Mesenchymal stem cell (in vitro differentiated cells and primary cell): ENCODE measurements at regions not wholly inside any gene's neighbourhood (a gene's known extent, or its start where the extent isn't known, plus 50 kb on each side); places are given as distances from the start of the nearest gene placed in this dataset.

Source experiments
- DNase-seq: peaks from one replicate; pipeline ENCODE4 v3.0.0-alpha.2; 2013
- H2AFZ ChIP-seq: one replicate; pipeline ENCODE4 v1.6.1; 2013; ENCODE audit warnings: low read depth, mild to moderate bottlenecking, control low read depth, inconsistent platforms, low read length, moderate library complexity
- H2AK5ac ChIP-seq: 2 replicates; pipeline ENCODE4 v1.6.1; 2013; ENCODE audit warnings: low read length, moderate library complexity, mild to moderate bottlenecking, inconsistent platforms; ENCODE audit not compliant: severe bottlenecking
- H2BK120ac ChIP-seq: one replicate; pipeline ENCODE4 v1.6.1; 2013; ENCODE audit warnings: low read depth, mild to moderate bottlenecking, inconsistent platforms, low read length, moderate library complexity
- H2BK12ac ChIP-seq, 2 experiments: one replicate each; pipeline ENCODE4 v1.6.1; 2013; ENCODE audit warnings: inconsistent platforms in 2 of 2, low read length in 2 of 2, mild to moderate bottlenecking in 2 of 2, moderate library complexity in 2 of 2, control low read depth in 1 of 2
- H2BK15ac ChIP-seq: one replicate; pipeline ENCODE4 v1.6.1; 2013; ENCODE audit warnings: mild to moderate bottlenecking, low read depth, inconsistent platforms; ENCODE audit not compliant: poor library complexity, severe bottlenecking
- H2BK5ac ChIP-seq: 2 replicates; pipeline ENCODE4 v1.6.1; 2013; ENCODE audit warnings: low read depth, mild to moderate bottlenecking, low read length, control low read depth, inconsistent platforms; ENCODE audit not compliant: poor library complexity, severe bottlenecking
- H3K14ac ChIP-seq, 2 experiments: one replicate each; pipeline ENCODE4 v1.6.1; 2013; ENCODE audit warnings: inconsistent platforms in 2 of 2, low read length in 2 of 2, control low read depth in 1 of 2, mild to moderate bottlenecking in 1 of 2, moderate library complexity in 1 of 2
- H3K18ac ChIP-seq, 2 experiments: one replicate each; pipeline ENCODE4 v1.6.1; 2013; ENCODE audit warnings: inconsistent platforms in 2 of 2, low read length in 2 of 2, control low read depth in 1 of 2, low read depth in 1 of 2, mild to moderate bottlenecking in 1 of 2
- H3K23ac ChIP-seq, 2 experiments: one replicate each; pipeline ENCODE4 v1.6.1; 2013; ENCODE audit warnings: inconsistent platforms in 2 of 2, low read length in 2 of 2, mild to moderate bottlenecking in 2 of 2, moderate library complexity in 2 of 2, control low read depth in 1 of 2
- H3K27ac ChIP-seq: 2 replicates; pipeline ENCODE4 v1.5.1; 2013; ENCODE audit warnings: mild to moderate bottlenecking, moderate library complexity, low read length, control low read depth, inconsistent platforms; ENCODE audit not compliant: poor library complexity, severe bottlenecking
- H3K27me3 ChIP-seq, 2 experiments: 2 replicates each; pipeline versions ENCODE4 v1.6.1 to v1.7.0; 2013; ENCODE audit warnings: low read length in 2 of 2, mild to moderate bottlenecking in 2 of 2, moderate library complexity in 2 of 2, control low read depth in 1 of 2, inconsistent platforms in 1 of 2; ENCODE audit not compliant: control insufficient read depth in 1 of 2, insufficient read depth in 1 of 2
- H3K36me3 ChIP-seq, 2 experiments: 2 replicates each; pipeline versions ENCODE4 v1.6.1 to v1.7.0; 2013; ENCODE audit warnings: low read length in 2 of 2, control low read depth in 1 of 2, inconsistent platforms in 1 of 2, low read depth in 1 of 2, mild to moderate bottlenecking in 1 of 2; ENCODE audit not compliant: insufficient read depth in 2 of 2, control insufficient read depth in 1 of 2
- H3K4ac ChIP-seq, 2 experiments: one replicate each; pipeline ENCODE4 v1.6.1; 2013; ENCODE audit warnings: inconsistent platforms in 2 of 2, low read length in 2 of 2, mild to moderate bottlenecking in 2 of 2, moderate library complexity in 2 of 2, control low read depth in 1 of 2, low read depth in 1 of 2
- H3K4me1 ChIP-seq: 2 replicates; pipeline ENCODE4 v1.6.1; 2013; ENCODE audit warnings: low read depth, low read length, control low read depth; ENCODE audit not compliant: control insufficient read depth, insufficient read depth
- H3K4me2 ChIP-seq: 2 replicates; pipeline ENCODE4 v1.6.1; 2013; ENCODE audit warnings: low read length, mild to moderate bottlenecking, inconsistent platforms; ENCODE audit not compliant: poor library complexity, severe bottlenecking
- H3K4me3 ChIP-seq, 2 experiments: 2 replicates each; pipeline versions ENCODE4 v1.5.1 to v1.7.0; 2013; ENCODE audit warnings: low read length in 2 of 2, mild to moderate bottlenecking in 2 of 2, control low read depth in 1 of 2, low read depth in 1 of 2; ENCODE audit not compliant: insufficient read depth in 1 of 2
- H3K79me1 ChIP-seq: replicated peaks from 2 replicates; pipeline ENCODE4 v1.6.1; 2013; ENCODE audit warnings: mild to moderate bottlenecking, control low read depth, low read length, inconsistent platforms; ENCODE audit not compliant: poor library complexity, severe bottlenecking
- H3K9ac ChIP-seq: 2 replicates; pipeline ENCODE4 v1.7.0; 2013; ENCODE audit warnings: mild to moderate bottlenecking, low read length, moderate library complexity
- H3K9me3 ChIP-seq: 2 replicates; pipeline ENCODE4 v1.7.0; 2013; ENCODE audit warnings: mild to moderate bottlenecking, low read length; ENCODE audit not compliant: control insufficient read depth
- H4K8ac ChIP-seq: one replicate; pipeline ENCODE4 v1.6.1; 2013; ENCODE audit warnings: inconsistent platforms, mild to moderate bottlenecking, low read length, moderate library complexity
- H4K91ac ChIP-seq: one replicate; pipeline ENCODE4 v1.6.1; 2013; ENCODE audit warnings: mild to moderate bottlenecking, low read length, inconsistent platforms
- WGBS: methylation state at CpG from one replicate; pipeline ENCODE4 v1.1.7; 2013; ENCODE audit warnings: mixed read lengths; 5-methylcytosine and 5-hydroxymethylcytosine counted together

GRCh38 chr1:34360574-34360973 is 183.9 kb downstream of the C1orf94 start:
- Histone ChIP-seq H3K9ac (no peak overlapping the region), H3K79me1 (no peaks in the 10 kb centered on the region), H4K91ac (no peak overlapping the region), H3K4me3 (no peak overlapping the region), H2BK12ac (no peak overlapping the region), H2BK5ac (no peak overlapping the region), H3K9me3 (peaks cover 15% of the 10 kb centered on the region), H3K27me3 (peaks cover 0 to 75% of the 10 kb centered on the region in 2 experiments), H3K4me1 (no peaks in the 10 kb centered on the region), H3K23ac (no peak overlapping the region), H3K18ac (no peak overlapping the region), H2BK15ac (no peak overlapping the region), H2AK5ac (no peak overlapping the region), H3K36me3 (no peaks in the 10 kb centered on the region), H2AFZ (no peak overlapping the region), H3K4me2 (no peak overlapping the region), H2BK120ac (no peak overlapping the region), H4K8ac (no peak overlapping the region), H3K14ac (no peak overlapping the region), H3K27ac (no peak overlapping the region), H3K4ac (no peak overlapping the region)
- 68% methylated on average over 3 of the region's 3 CpGs for WGBS
- no peak for DNase-seq

GRCh38 chr1:34361121-34361520 is 184.4 kb downstream of the C1orf94 start:
- no peak overlapping the region for H4K91ac ChIP-seq
- H2BK120ac ChIP-seq: no peak overlapping the region
- H3K4ac ChIP-seq: no peak overlapping the region
- peaks cover 15% of the 10 kb centered on the region for H3K9me3 ChIP-seq
- H3K9ac ChIP-seq: no peak overlapping the region
- H3K27me3 ChIP-seq: peaks cover 0 to 75% of the 10 kb centered on the region in 2 experiments
- no peak overlapping the region for H2BK5ac ChIP-seq
- H4K8ac ChIP-seq: no peak overlapping the region
- no peak overlapping the region for H3K18ac ChIP-seq
- H2AFZ ChIP-seq: no peak overlapping the region
- H3K14ac ChIP-seq: no peak overlapping the region
- H3K4me2 ChIP-seq: no peak overlapping the region
- H3K4me1 ChIP-seq: no peaks in the 10 kb centered on the region
- no peaks in the 10 kb centered on the region for H3K36me3 ChIP-seq
- no peaks in the 10 kb centered on the region for H3K79me1 ChIP-seq
- no peak overlapping the region for H2AK5ac ChIP-seq
- H2BK12ac ChIP-seq: no peak overlapping the region
- no peak overlapping the region for H3K27ac ChIP-seq
- no peak for DNase-seq
- no peak overlapping the region for H2BK15ac ChIP-seq
- H3K23ac ChIP-seq: no peak overlapping the region
- 48% methylated on average over 3 of the region's 3 CpGs for WGBS
- H3K4me3 ChIP-seq: no peak overlapping the region

- no peak overlapping the region for H3K4ac ChIP-seq
- H3K4me1 ChIP-seq: no peaks in the 10 kb centered on the region
- H3K18ac ChIP-seq: no peak overlapping the region
- no peak overlapping the region for H3K27ac ChIP-seq
- peaks cover 15% of the 10 kb centered on the region for H3K9me3 ChIP-seq
- no peak overlapping the region for H3K4me3 ChIP-seq
- H2BK15ac ChIP-seq: no peak overlapping the region
- peaks cover 0 to 80% of the 10 kb centered on the region in 2 experiments for H3K27me3 ChIP-seq
- no peak overlapping the region for H2BK5ac ChIP-seq
- no peak overlapping the region for H4K8ac ChIP-seq
- no peaks in the 10 kb centered on the region for H3K36me3 ChIP-seq
- H4K91ac ChIP-seq: no peak overlapping the region
- no peak overlapping the region for H2AK5ac ChIP-seq
- DNase-seq: no peak
- no peak overlapping the region for H2AFZ ChIP-seq
- no peak overlapping the region for H3K4me2 ChIP-seq
- no peak overlapping the region for H3K14ac ChIP-seq
- H3K79me1 ChIP-seq: no peaks in the 10 kb centered on the region
- no peak overlapping the region for H3K9ac ChIP-seq
- WGBS: 42% methylated on average over 2 of the region's 2 CpGs
- no peak overlapping the region for H2BK12ac ChIP-seq
- no peak overlapping the region for H3K23ac ChIP-seq
- no peak overlapping the region for H2BK120ac ChIP-seq
Observed at GRCh38 chr1:34361781-34362357, 185.2 kb downstream of the C1orf94 start.

GRCh38 chr1:34362949-34363348 is 186.2 kb downstream of the C1orf94 start:
- no peaks in the 10 kb centered on the region for H3K79me1 ChIP-seq
- H2AK5ac ChIP-seq: no peak overlapping the region
- H4K8ac ChIP-seq: no peak overlapping the region
- no peak overlapping the region for H3K23ac ChIP-seq
- no peaks in the 10 kb centered on the region for H3K4me1 ChIP-seq
- no peak overlapping the region for H3K4me2 ChIP-seq
- H4K91ac ChIP-seq: no peak overlapping the region
- H2BK5ac ChIP-seq: no peak overlapping the region
- no peak for DNase-seq
- 42% methylated on average over 4 of the region's 4 CpGs for WGBS
- no peak overlapping the region for H3K9ac ChIP-seq
- H2BK15ac ChIP-seq: no peak overlapping the region
- H3K14ac ChIP-seq: no peak overlapping the region
- H3K9me3 ChIP-seq: peaks cover 15% of the 10 kb centered on the region
- no peak overlapping the region for H3K4me3 ChIP-seq
- H2BK12ac ChIP-seq: no peak overlapping the region
- H3K36me3 ChIP-seq: no peaks in the 10 kb centered on the region
- peaks cover 0 to 79% of the 10 kb centered on the region in 2 experiments for H3K27me3 ChIP-seq
- H3K18ac ChIP-seq: no peak overlapping the region
- no peak overlapping the region for H3K4ac ChIP-seq
- no peak overlapping the region for H2AFZ ChIP-seq
- H3K27ac ChIP-seq: no peak overlapping the region
- no peak overlapping the region for H2BK120ac ChIP-seq
